ENCODE measurements at regions not wholly inside any gene's neighbourhood (a gene's known extent, or its start where the extent isn't known, plus 50 kb on each side); places are given as distances from the start of the nearest gene placed in this dataset.

GRCh38 chr10:36675458-36675880, 449.9 kb upstream of the ANKRD30A start:
- intact Hi-C loops (cut with DNase I), result no loop called here
- WGBS, 2 donors, result 51% methylated on average over 4 of the region's 4 CpGs
- no peaks in the 10 kb centered on the region for H3K9me3 ChIP-seq
- no peaks in the 10 kb centered on the region for H3K27me3 ChIP-seq
- H3K36me3 ChIP-seq, result no peaks in the 10 kb centered on the region
- no peak for DNase-seq
- H3K4me1 ChIP-seq, result no peaks in the 10 kb centered on the region
- no peak for TF ChIP-seq POLR2A (IDR thresholded peaks at IDR 0.05)
- H3K4me3 ChIP-seq, result no peak overlapping the region
- no peak overlapping the region for H3K27ac ChIP-seq

GRCh38 chr10:36671607-36672006, 453.8 kb upstream of the ANKRD30A start:
- Histone ChIP-seq H3K36me3 (no peaks in the 10 kb centered on the region), H3K9me3 (no peaks in the 10 kb centered on the region), H3K4me3 (no peak overlapping the region), H3K27ac (no peak overlapping the region), H3K4me1 (no peaks in the 10 kb centered on the region), H3K27me3 (no peaks in the 10 kb centered on the region)
- DNase-seq, result no peak
- WGBS, 2 donors, result 61 to 73% methylated on average over 8 of the region's 8 CpGs
- intact Hi-C loops (cut with DNase I), result no loop called here
- no peak for TF ChIP-seq CTCF (IDR thresholded peaks at IDR 0.05)
- TF ChIP-seq POLR2A (IDR thresholded peaks at IDR 0.05), result no peak

- intact Hi-C loops (cut with DNase I), result no loop called here
- TF ChIP-seq POLR2A (IDR thresholded peaks at IDR 0.05) (no peak), CTCF (IDR thresholded peaks at IDR 0.05) (no peak)
- WGBS, 2 donors, result 68 to 82% methylated on average over 4 of the region's 4 CpGs
- no peak for DNase-seq
- H3K9me3 ChIP-seq, result no peaks in the 10 kb centered on the region
- H3K36me3 ChIP-seq, result no peaks in the 10 kb centered on the region
- H3K27ac ChIP-seq, result no peak overlapping the region
- H3K27me3 ChIP-seq, result no peaks in the 10 kb centered on the region
- H3K4me3 ChIP-seq, result no peak overlapping the region
- no peaks in the 10 kb centered on the region for H3K4me1 ChIP-seq
These were observed 454.6 kb upstream of the ANKRD30A start for GRCh38 chr10:36670621-36671402.

- Histone ChIP-seq H3K4me1 (no peaks in the 10 kb centered on the region), H3K4me3 (no peak overlapping the region), H3K36me3 (no peaks in the 10 kb centered on the region), H3K9me3 (no peaks in the 10 kb centered on the region), H3K27me3 (no peaks in the 10 kb centered on the region), H3K27ac (no peak overlapping the region)
- intact Hi-C loops (cut with DNase I), result no loop called here
- 14 to 41% methylated on average over 2 of the region's 2 CpGs for WGBS, 2 donors
- no peak for TF ChIP-seq CTCF (IDR thresholded peaks at IDR 0.05)
- no peak for TF ChIP-seq POLR2A (IDR thresholded peaks at IDR 0.05)
- no peak for DNase-seq
These were observed 455.6 kb upstream of the ANKRD30A start for GRCh38 chr10:36669615-36670352.

GRCh38 chr10:36666451-36666850, 458.9 kb upstream of the ANKRD30A start:
- Histone ChIP-seq H3K9me3 (no peaks in the 10 kb centered on the region), H3K4me3 (no peak overlapping the region), H3K36me3 (no peaks in the 10 kb centered on the region), H3K4me1 (no peaks in the 10 kb centered on the region), H3K27me3 (no peaks in the 10 kb centered on the region), H3K27ac (no peak overlapping the region)
- no peak for TF ChIP-seq POLR2A (IDR thresholded peaks at IDR 0.05)
- no peak for TF ChIP-seq CTCF (IDR thresholded peaks at IDR 0.05)
- no peak for DNase-seq
- intact Hi-C loops (cut with DNase I), result no loop called here
